ENCODE measurements at regions not wholly inside any gene's neighbourhood (a gene's known extent, or its start where the extent isn't known, plus 50 kb on each side); places are given as distances from the start of the nearest gene placed in this dataset.

DNA sequence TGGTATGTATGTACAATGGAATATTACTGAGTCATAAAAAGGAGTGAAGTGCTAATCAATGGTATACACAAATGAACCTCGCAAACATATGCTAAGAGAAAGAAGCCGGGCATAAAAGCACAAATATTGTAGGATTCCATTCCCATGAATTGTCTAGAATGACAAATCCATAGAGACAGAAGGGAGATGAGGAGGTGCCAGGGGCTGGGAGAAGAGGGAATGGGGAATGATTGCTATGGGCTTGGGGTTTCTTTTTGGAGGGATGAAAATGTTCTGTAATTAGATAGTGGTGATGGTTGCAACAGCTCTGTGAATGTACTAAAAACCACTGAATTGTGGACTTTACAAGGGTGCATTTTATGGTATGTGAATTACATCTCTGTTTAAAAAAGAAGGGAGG lies 73.5 kb downstream of the GLI2 start:
- no peak for DNase-seq (ENCODE audit: low read depth)

DNA sequence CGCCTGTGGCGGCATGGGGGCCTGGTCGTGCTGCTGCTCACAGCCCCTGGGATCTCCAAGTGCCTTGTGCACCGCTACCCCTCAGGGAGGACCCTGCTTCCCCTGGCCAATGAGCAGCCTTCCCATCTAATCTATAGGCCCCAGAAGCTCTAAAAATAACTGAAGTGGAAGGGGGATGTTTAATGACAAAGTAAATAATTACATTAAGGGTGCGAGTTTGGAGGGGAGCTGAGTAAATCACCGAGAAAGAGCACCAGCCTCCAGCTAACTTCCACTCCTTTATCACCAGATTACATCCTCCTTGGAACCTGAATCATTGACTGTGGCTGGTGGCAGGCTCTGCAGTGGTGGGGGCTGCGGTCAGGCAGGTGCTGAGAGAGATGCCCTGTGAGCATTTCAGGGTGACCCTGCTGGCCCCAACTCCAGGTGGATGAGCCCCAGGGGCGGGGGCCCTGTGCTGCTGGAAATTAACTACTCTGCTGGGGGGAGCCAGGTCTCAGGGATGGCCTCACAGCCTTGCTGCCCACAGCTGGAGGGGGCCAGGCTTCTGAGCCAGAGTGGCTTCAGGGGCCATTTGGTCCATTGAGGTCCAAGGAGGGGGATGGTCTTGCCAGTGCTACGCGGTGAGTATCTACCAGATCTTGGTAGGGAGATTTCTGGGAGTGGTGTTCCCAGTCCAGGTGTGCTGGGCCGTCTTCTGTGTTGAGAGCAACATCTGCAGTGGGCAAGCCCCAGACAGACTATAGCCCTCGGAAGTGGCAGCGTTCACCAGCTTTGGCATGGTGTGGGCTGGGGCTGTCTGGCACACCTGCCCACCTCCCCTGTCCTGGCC lies 74.2 kb downstream of the GLI2 start:
- no peak for DNase-seq (ENCODE audit: low read depth)

DNA sequence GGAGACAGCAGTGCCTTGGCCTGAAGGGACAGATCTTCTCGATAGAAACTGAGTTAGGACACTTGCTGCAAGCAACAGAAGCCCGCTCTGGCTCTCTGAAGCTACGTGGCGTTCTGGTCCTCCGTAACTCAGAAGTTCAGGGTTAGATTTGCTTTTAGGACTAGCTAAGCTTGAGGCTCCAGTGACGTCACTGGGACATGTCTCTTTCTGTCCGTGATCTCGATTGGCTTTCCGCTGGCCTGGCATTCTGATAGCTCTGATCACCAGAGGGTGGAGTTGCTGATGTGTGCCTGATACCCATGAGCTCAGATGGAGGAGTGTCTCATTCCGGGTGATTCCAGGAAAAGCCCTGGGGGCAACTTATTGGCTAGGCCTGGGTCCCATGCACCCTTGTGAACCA lies 75.0 kb downstream of the GLI2 start:
- DNase-seq (ENCODE audit: low read depth) = no peak

DNA sequence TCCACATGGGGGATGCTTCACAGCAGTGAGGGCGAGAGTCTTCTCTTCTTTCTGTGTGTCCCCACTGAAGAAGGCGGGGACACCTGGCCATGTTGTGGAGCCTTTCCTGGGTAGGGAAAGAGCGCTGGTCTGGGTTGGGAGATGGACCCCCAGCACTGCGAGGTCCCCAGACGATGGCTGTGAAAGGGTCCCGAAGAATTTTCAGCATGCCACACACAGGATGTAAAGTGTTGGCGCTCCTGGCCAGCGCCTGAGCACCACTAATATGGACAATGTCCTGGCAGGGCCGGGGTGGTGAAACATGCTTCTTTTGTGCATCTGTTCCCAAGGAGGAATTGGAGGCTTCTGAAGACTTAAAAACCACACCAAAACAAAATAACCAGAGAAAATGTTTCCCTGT lies 77.2 kb downstream of the GLI2 start:
- no peak for DNase-seq (ENCODE audit: low read depth)

DNA sequence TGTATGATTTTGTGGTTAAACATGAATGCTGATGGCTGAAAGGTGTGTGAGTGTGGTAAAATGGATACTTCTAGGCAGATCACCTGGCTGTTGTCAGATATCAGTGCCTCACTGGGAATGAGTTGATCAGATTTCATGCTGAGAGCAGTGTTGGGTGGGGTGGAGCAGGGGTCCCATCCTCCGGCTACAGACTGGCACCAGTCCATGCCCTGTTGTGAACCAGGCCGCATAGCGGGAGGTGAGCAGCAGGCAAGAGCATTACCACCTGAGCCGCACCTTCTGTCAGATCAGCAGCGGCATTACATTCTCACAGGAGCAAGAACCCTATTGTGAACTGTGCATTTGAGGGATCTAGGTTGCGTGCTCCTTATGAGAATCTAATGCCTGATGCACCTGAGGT lies 78.7 kb downstream of the GLI2 start:
- no peak for DNase-seq (ENCODE audit: low read depth)

DNA sequence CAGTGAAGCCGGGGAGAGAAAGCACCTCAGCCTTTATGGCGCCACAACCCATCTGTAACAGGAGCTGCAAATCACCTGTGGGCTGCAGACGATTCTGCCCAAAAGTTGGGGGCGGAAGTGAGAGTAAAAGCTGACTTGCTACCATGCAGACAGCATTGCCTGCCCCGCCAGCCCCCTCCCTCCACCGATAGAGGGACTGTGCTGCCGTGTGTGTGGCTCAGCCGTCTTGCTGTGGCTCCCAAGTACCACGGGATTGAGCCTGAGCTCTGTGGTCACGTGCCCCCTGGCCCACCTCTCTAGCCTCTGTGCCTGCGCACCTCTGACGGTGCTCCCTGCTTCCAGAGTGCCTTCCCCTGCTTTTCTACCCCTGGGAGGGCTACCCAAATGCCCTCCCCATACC lies 79.6 kb downstream of the GLI2 start:
- no peak for DNase-seq (ENCODE audit: low read depth)

DNA sequence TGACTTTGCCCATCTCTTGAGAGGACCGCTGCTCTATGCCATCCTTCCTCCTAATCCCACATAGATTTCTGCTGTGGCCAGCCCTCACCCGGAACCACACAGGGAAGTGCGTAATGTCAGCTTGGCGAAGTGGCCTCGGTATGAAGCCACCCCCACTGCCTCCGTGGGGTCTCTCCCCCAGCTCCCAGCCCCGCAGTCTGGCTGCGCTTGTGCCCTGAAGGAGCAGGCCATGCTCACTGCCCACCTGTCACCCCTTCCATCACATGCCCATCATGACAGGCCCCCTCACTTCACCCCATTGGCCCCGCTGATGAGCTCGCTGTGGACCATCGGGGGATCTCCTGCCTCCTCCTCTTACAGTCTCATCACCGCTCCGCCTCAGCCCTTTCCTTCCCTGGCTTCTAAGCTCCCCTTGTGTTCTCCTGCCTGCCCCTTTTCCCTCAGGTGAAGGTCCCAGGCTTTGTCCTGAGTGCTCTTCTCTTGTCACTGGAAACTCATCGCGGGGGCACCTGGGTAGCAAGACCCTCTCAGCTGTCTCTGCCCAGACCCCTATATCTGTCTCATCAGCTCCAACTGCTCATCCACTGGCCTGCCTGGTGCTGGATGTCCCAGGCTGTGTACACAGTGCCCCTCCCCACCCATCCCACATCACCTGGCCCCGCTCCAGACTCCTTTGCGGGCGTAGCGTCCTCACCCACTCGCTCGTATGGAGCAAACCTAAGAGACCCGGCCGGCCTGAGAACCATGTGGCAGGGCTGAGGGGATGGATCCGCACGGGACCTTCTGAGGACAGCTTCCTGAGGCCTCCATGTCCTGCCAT lies 81.7 kb downstream of the GLI2 start:
- DNase-seq (ENCODE audit: low read depth) = no peak

DNA sequence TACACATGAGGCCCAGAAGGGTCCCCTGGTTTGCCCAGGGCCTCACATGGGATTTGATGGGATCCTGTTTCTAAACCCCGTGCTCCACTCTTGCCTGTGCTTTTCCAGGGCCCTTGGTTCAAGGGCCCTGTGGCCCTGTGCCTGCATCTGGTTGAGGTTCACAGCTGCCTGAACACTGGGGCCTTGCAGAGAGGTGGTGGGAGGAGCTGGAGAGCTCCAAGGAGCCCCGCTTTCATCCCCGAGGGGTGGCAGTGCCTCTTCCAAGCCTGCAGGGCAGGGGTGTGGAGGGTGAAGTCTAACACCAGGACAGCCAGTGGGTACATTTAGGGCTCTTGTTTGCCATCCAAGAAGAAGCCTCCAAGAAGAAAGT lies 82.3 kb downstream of the GLI2 start:
- no peak for DNase-seq (ENCODE audit: low read depth)

DNA sequence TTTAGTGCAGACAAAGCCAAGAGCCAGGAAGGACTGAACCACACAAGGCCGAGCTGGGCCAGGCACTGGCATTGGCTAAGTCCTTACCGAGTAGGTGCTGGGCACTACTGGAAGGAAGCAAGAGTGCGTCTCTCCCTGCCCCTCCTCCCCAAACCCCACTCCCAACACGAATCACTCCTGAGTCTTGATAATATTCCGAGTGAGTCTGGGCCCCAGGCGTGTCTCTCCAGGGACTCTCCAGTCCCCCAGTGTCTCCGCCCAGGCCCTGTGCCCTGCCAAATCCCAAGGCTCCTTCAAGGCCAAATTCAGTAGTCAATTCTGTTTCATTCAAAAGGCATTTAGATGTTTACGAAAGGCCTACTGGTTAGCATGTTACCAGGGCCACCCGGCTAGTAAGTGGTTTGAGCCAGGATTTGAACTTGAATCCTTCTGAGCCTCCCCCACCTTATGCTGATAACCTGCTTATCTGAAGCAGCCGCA lies 82.8 kb downstream of the GLI2 start:
- no peak for DNase-seq (ENCODE audit: low read depth)

DNA sequence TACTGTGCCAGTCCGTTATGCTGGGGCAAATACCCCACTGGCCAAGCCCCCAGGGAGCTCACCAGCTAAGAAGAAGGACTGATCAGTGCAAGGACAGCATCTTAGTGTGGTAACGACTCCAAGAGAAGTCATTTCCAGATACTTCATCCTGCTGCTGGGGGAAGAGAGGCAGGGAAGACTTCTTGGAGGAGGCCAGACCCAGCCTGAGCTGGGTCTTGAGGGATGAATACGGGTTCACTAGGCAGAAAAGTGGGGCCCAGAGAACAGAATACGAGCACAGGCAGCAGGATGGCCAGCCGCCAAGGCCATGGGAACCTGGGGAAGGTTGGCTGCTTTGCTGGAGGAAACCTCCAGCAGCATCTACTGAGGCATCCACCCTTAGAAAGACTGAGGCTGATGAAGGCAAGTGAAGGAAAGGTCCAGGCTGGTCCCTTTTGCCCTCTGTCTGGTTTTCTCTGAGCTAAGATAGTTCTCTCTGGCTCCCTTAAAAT lies 84.1 kb downstream of the GLI2 start:
- no peak for DNase-seq (ENCODE audit: low read depth)

DNA sequence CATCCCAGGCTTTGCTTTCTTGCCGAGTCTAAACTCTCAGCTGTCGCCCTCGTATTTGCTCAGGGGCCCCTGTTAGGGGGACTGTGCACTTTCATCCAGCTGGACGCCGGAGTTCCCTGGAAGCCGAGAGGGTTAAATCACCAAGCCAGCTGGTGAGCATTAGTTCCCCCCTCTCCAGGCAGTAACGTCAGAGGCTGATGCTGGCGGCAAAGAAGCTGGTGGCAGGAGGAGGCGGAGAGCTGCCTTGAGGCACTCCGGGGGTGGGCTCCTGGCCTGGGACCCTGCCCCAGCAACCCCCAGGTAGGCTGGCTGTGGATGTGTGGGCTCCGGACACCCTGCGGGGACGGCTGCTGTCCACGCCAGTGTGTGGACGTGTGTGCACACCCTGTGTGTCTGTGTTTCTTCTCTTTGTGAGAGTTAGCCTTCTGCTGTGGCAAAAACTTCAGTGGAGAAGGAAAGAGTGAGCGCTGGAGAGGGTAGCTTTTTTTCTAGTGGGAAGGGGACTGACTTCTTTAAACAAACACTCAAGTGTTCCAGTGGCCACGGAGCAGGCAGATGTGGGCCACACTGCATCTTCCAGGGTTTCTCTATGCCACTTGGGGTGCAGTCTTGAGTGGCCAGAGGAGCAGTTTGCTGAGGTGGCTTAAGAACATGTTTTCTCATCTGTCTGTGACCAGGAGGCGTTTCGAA lies 84.7 kb downstream of the GLI2 start:
- DNase-seq (ENCODE audit: low read depth) = no peak

DNA sequence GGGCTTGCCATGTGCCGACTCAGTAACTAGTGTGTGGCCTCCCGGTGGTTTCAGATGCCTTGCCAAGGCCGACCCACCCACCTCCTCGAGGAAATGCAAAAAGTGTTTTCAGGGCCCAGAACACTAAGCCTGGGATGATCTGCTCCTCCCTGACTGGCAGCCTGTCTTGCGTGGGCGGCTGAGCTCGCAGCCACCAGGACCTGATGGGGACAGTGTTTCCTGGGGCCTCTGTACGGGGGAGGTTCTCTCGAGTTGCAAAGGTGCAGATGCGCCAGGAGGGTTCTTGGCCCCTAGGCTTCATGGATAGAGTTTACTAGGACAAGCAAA lies 85.2 kb downstream of the GLI2 start:
- DNase-seq (ENCODE audit: low read depth) = no peak

DNA sequence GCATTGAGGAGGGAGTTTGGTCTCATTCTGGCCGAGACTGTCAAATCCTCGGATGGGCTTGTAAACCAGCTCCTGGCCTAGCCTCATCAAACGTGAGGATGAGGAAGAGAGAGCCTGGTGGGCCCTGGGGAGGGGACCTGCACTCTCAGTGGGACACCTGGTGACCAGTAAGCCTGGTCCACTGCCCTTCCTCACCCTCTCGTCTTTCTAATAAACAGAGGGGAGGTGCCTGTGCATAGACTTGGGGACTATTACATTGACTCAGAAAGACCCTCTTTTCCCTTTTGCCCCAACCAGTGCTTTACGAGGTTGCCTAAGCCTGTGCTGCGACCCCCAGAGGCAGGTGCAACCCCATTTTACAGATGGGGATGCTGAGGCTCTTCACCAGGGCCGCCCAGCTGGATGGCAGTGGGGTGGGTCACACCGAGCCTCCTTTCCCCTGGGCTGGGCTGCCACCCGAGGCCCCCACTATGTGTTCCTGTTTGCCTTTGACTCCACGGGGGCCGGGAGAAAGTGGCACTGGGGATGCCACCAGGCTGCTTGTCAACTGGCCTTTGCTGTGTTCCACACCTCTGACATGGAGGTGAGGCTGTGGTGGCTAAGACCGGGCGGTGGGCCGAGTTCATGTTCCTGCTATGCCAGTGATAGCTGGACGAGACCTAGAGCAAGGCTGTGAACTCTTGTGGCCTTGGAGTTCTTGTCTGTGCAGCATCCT lies 85.9 kb downstream of the GLI2 start:
- no peak for DNase-seq (ENCODE audit: low read depth)

DNA sequence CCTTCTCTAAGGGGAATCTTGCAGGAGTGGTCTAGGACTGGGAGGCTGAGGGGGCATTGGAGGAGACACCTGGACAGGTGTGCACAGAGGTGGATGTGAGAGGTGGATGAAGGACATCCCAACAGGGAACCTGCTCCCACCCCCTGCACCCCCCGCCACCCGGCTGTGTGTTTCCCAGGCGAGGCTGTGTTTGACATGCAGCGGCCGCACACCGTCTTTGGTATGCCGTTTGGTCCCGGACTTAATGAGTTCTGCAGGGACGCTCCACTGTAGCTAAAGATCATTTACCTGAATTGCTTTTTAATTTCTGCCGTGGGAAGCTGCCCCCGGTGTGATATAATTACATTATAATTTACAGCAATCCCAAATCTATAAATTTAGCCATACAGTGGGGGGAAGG lies 87.3 kb downstream of the GLI2 start:
- no peak for DNase-seq (ENCODE audit: low read depth)

DNA sequence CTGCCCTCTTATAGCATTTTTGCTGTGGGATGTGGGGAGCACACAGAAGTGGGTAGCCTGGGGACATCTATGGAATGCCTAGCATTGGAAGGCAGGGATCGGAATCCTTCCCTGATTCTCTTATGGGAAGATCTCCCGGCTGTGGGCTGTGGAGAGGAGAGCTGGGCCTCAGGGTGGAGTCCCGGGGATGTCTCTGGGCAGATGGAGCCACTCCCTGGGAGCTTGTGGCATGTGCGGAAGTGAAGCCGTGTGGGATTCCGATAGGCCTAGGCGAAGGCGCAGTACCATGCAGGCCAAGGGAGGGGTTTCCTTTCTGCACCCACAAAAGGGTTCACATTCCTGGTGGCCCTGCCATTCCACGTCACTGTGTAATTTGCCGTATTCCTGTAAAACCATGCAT lies 87.9 kb downstream of the GLI2 start:
- no peak for DNase-seq (ENCODE audit: low read depth)

DNA sequence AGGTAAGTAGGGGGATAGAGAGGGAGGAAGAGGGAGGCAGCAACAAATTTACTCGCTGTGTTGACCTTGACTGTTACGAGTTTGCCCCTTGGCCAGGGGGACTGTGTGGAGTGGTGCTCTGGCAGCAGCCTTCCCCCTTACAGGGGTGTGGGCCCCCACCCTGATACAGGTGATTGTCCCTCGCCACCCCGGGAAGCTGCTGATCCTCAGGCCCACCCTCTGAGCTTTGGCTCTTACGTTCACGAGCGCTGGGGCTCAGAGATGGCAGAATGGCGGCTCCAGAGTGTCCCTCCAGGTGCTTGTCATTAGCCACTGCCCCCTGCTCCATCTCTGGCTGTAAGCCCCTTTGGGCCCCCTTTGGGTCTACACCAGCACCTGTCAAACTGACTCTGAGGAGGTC lies 88.6 kb downstream of the GLI2 start:
- no peak for DNase-seq (ENCODE audit: low read depth)

DNA sequence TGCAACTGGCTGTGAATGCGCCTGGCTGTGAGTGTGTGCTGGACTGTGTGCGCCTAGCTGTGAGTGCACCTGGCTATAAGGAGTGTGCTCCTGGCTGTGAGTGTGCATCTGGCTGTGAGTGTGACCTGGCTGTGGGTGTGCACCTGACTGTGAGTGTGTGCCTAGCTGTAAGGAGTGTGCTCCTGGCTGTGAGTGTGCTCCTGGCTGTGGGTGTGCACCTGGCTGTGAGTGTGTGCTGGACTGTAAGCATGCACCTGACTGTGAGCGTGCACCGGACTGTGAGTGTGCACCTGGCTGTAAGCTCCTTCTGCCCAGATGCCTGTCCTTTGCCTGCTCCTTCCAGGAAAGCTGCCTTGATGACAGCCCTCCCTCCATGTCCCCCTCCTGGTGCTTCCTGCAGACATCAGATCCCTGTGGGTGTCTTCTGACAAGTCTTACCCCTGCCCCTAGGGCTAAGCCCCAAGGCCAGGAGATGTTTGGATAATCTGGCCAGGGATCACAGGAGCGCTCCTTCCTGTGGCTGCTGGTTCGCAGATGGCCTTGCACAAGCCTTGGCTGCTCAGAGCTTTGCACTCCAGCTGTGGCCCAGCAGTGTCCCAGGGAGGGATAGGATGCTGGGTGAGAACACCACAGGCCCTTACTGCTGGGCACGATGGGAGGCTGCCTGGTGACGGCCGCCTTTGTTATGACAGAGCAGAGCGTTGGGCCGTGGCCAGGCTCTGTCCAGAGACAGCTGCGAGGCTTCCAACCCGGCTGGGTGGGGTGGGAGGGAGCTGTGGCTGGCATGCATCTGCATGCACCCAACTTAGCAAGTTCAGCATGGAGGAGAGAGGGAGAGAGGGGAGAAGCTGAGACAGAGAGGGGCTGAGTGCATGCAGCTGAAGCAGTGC lies 89.9 kb downstream of the GLI2 start:
- DNase-seq (ENCODE audit: low read depth) = peak; percentile 56

DNA sequence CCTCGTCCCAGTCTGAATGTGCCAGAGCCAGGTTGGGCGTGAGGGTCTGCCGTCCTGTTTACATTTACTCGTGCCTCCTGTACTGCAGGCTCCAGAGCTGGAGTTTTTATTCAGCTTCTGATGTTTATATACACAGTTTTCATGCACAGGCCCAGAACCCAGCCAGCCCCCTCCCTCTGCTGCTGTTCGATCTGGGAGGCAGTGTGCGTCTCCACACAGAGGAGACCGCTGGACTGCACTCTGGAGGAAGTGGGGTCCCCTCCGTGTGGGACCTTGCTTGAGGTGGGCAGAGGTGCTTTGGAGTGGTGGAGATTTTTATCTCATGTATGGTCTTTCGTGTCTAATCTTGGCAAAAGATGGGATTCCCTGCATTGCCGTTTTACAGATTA lies 90.6 kb downstream of the GLI2 start:
- DNase-seq (ENCODE audit: low read depth) = no peak

DNA sequence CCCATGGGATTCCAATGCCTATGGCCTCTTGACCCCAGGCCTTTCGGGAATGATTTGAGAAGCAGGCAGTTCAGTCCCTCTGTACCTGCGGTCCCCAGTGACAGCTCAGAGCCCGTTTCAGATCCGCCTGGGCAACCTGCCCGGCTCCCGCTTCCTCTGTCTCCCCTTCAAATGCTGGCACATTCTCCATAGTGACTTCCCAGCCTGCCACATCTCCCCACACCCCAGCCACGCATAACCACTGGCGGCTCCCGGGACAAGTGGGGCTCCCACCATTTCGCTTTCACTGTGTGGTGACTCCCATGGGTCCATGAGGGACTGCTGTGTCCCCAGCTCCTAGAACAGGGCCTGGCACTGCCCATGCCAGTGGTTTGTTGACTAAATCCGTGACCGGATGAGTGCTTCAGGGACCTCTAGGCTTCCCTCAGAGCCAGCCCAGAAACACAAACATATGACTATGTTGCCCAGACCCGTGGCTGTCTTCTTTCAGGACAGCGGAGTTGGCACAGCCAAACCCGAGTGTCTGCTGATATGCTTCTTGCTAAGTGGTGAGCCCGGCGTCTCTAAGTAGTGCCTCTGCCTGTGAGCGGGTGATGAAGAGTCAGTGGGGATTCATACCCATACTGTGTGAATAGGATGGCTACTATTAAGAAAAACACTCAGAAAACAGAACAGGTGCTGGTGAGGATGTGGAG lies 91.2 kb downstream of the GLI2 start:
- no peak for DNase-seq (ENCODE audit: low read depth)

DNA sequence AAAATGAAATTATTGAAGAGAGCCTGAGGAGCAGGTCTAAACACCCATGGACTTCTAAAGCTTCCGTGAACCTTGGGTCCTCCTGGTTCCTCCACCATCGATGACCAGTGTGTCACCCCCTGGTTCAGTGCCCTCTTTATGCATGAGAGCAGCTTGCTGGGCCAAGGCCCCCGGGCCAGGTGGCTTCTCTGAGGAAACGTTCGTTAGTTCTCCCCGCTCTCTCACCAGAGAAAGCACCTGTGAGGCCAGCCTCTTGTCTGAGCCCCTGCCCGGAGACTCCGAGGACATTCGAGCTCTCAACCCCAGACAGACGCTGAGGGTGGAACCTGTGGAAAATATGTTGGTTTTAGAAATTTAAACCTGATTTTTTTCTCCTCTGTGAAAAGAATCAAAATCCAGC lies 92.4 kb downstream of the GLI2 start:
- no peak for DNase-seq (ENCODE audit: low read depth)

Measured in LHCN-M2 (cell line).